GM12873 (cell line): ENCODE measurements at regions not wholly inside any gene's neighbourhood (a gene's known extent, or its start where the extent isn't known, plus 50 kb on each side); places are given as distances from the start of the nearest gene placed in this dataset.

Experiments
- TF ChIP-seq, protein P1 (sequence below): IDR thresholded peaks from 2 replicates; pipeline ENCODE4 v1.5.1; 2012; ENCODE audit warnings: low read depth, mild to moderate bottlenecking, moderate library complexity, low read length, control low read depth; ENCODE audit not compliant: insufficient read depth; ENCODE audit errors: missing control alignments

DNA sequence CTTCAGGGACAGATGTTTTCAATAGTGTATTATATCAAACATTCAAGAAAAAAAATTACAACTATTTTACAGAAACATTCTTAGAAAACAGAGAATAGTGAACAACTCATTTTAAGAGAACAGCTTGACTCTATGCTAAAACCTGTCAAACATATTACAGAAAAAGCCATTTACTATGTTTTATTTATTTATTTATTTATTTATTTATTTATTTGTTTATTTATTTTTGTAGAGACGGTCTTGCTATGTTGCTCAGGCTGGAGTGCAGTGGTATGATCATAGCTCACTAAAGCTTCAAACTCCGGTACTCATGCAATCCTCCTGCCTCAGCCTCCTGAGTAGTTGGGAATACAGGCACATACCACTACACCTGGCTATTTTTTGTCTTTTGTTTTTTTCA, 317.9 kb upstream of the HTR1E start:
- TF ChIP-seq, protein P1, sequence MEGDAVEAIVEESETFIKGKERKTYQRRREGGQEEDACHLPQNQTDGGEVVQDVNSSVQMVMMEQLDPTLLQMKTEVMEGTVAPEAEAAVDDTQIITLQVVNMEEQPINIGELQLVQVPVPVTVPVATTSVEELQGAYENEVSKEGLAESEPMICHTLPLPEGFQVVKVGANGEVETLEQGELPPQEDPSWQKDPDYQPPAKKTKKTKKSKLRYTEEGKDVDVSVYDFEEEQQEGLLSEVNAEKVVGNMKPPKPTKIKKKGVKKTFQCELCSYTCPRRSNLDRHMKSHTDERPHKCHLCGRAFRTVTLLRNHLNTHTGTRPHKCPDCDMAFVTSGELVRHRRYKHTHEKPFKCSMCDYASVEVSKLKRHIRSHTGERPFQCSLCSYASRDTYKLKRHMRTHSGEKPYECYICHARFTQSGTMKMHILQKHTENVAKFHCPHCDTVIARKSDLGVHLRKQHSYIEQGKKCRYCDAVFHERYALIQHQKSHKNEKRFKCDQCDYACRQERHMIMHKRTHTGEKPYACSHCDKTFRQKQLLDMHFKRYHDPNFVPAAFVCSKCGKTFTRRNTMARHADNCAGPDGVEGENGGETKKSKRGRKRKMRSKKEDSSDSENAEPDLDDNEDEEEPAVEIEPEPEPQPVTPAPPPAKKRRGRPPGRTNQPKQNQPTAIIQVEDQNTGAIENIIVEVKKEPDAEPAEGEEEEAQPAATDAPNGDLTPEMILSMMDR: no peak

DNA sequence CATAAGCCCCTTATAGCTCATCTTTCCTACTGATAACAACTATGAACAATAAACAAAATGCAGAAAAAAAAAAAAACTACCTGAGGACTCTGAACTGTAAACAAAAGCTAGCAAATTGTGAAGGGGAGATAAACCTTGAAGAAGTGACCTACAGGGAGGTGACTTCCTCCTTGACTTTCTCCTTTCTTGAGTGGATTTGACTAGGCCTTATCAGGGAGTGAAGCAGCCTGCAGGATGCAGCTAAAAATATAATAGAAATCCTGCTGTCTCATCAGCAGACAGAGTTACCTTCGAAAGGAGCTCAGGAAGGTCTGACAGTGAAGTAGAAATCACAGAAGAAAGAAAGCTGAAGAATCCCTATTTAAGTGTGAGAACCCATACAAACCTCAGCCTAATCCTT, 322.0 kb upstream of the HTR1E start:
- TF ChIP-seq, protein P1: no peak

DNA sequence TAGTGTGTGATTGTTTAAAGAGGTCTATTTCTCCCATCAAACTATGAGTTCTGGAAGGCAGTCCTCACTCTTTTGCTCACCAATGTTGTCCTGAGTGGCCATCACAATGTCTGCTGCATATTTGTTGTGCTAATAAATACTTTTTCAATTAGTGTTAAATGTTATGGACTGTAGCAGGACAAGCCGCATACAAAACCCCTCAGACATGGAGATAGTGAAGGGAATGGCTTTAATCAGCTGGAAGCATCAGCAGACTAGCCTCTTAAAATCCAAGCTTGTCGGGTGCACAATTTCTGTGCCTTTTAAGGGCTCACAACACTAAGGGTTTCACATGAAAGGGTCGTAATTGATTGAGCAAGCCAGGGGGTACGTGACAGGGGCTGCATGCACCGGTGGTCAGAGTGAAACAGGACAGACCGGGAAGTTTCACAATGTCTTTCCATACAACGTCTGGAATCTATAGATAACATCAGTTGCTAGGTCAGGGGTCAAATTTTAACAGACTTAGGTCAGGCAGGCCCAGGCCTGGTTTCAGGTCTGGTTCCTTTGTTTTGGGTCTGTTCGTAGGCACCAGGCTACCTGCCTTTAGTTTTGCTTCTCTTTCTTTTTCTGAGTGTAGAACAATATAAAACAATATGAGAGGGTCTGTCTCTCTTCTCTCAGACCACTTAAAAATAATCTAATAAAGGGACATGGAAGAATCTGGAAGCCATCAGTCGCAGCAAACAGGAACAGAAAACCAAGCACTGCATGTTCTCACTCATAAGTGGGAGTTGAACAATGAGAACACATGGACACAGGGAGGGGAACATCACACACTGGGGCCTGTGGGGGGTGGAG, 327.6 kb upstream of the HTR1E start:
- TF ChIP-seq, protein P1: no peak

DNA sequence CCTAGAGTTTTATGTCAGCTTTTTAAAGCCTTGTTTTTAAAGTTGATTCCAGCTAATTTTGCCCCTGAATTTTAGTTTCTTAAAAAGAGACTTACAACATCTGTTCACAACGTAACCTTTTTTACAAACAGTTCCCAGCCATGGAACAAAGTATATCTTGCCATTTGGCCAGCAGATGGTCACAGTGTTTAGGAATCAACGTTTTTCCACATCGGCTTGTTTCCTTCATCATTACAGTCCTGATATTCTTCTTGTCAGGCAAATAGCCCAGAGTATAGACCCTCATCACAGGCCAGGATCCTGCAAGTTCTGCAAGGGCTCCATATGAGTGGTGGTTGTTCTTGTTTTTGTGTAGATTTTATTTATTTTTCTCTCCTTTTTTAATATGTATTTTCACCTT, 341.7 kb upstream of the HTR1E start:
- TF ChIP-seq, protein P1: no peak

DNA sequence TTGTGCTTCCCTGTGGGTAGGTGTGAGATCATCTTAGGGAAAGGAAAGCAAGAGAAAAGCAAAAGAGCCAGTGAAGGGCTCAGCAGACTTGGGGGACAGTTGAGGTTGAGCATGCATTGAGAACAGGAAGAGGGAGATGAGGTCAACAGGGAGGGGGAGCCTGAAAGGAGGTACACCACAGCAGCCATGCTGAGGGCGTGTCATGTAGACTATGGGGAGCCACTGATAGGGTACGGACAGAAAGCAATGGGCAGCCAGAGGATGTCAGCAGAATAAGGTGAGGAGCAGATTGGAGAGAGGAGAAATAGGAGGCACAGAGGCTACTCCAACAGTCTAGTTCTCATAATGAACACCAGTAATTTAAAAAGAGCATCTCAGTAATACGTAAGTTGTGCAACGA, 351.1 kb upstream of the HTR1E start:
- TF ChIP-seq, protein P1: no peak

DNA sequence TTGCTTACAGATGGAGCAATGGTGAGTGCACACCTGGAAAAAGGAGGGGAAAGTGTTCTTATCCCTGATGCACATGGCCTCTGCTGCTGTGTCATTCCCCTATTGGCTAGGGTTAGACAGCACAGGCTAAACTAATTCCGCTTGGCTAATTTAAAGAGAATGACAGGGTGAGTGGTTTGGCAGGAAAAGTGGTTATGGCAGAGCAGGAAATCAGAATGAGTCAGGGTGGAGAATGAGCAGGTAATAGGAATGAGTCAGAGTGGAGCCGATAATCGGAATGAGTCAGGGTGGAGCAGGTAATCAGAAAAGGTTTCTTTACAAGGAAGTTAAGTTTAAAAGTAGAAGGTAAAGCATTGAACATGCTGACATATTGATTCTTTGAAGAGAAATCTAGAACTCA, 355.5 kb upstream of the HTR1E start:
- TF ChIP-seq, protein P1: no peak

DNA sequence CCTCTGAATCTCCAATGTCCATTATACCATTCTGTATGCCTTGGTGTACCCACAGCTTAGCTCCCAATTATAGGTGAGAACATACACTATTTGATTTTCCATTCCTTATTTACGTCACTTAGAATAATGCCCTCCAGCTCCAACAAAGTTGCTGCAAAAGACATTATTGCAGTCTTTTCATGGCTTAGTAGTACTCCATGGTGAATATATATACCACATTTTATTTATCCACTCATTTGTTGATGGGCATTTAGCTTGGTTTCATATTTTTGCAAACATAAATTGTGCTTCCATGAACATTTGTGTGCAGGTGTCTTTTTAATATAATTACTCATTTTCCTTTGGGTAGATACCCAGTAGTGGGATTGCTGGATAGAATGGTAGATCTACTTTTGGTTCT, 374.1 kb upstream of the HTR1E start:
- TF ChIP-seq, protein P1: no peak
